Sciatic nerve (tissue), 2 donors: ENCODE measurements at regions not wholly inside any gene's neighbourhood (a gene's known extent, or its start where the extent isn't known, plus 50 kb on each side); places are given as distances from the start of the nearest gene placed in this dataset.

Source experiments
- ATAC-seq: fragments of 200-7000 bp; cut with Tn5 transposase; one replicate; pipeline ENCODE4 v1.9.1; 2020; ENCODE audit warnings: mild to moderate bottlenecking, moderate library complexity
- DNase-seq: peaks from one replicate; pipeline ENCODE4 v3.0.0-alpha.2; 2020; ENCODE audit warnings: low spot score
- intact Hi-C: fragments of 100-400 bp; cut with DNase I; formaldehyde crosslinking; loops from one replicate; pipeline ENCODE4 v1.14.2; 2022
- donor health status: DM: no; HTN: no; CAD: no.
- donor health status: DM: no; HTN: no; CAD: no.

- ATAC-seq (no peak), DNase-seq (no peak)
- intact Hi-C loops = no loop called here
Measured at GRCh38 chr17:36722903-36723263, 121.5 kb downstream of the MRM1 start.

- ATAC-seq = no peak
- intact Hi-C loops = no loop called here
- no peak for DNase-seq
Measured at GRCh38 chr17:36723459-36724025, 122.2 kb downstream of the MRM1 start.

- no peak for DNase-seq
- intact Hi-C loops = no loop called here
- ATAC-seq = no peak
Measured at GRCh38 chr17:36726199-36726598, 124.8 kb downstream of the MRM1 start.

- no peak for ATAC-seq
- no peak for DNase-seq
- intact Hi-C loops = no loop called here
Measured at GRCh38 chr17:36727052-36727451, 125.7 kb downstream of the MRM1 start.

GRCh38 chr17:36727577-36727976 lies 126.2 kb downstream of the MRM1 start:
- DNase-seq (no peak), ATAC-seq (no peak)
- intact Hi-C loops = no loop called here

DNA sequence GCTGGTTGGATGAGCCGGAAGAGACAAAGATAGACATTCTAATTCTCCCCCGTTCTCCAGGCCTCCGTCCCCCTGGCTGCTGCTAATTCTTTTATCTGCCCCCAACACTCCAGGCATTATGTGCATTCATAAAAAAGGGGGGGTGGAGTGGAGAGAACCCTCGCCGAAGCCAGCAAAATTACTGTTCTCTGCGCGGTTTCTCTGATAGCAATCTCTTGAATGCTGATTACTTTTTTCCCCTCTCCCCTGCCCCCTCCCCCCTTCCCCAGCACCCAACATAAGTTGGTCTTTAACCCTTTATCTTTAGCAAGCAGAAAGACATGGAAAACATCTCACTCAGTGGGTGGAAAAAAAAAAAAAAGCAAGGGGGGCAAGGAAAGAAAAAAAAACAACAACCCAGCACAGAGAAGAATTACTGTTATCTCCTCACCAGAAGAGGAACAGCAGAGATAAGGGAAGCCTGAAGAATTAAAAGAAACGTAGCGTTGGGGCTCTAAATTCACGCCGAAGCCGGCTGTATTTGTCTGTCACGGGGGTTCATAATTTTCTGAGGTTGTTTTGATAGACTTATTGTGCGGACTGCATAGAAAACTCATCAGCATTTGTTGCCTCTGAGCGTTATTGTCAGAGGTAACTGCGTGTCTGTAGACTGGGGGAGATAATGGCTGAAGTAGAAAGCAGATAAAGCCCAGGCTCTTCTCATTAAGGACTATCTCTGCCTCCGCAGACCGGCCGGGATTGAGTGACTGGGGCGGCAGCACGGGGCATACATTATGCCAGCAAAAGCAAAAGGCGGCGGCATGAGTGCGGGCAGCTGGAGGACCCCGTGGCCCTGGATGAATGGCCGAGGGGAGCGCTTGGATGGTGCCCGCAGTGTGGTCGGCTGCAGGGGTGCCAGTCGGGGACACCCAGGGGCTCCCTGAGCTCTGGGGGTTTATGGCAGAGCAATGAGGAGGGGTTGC lies 126.9 kb downstream of the MRM1 start:
- ATAC-seq (no peak), DNase-seq (no peak)
- intact Hi-C loops = no loop called here

- intact Hi-C loops = no loop called here
- ATAC-seq = no peak
- no peak for DNase-seq
Measured at GRCh38 chr17:36730095-36730808, 128.9 kb downstream of the MRM1 start.

GRCh38 chr17:36730857-36731490 lies 129.6 kb downstream of the MRM1 start:
- intact Hi-C loops = no loop called here
- DNase-seq = no peak
- no peak for ATAC-seq

DNA sequence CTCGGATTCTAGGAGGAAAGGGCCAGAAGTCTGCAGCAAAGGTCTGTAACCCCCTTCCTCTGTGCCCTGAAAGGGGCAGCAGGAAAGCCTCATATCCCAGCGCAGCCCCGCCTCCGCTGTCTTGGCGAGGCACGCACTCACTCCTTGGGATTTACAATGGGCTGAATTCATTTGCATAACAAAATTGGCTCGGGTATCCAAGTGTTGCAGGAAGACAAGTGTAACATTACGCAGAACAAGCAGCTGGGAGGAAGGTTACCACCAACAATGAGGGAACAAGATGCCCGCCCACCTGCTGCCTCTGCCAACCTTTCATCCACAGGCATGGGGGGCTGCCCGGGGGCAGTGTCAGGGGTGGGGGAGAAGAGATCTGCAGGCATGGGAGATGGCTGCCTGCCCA lies 130.4 kb downstream of the MRM1 start:
- DNase-seq = no peak
- no peak for ATAC-seq
- intact Hi-C loops = no loop called here

DNA sequence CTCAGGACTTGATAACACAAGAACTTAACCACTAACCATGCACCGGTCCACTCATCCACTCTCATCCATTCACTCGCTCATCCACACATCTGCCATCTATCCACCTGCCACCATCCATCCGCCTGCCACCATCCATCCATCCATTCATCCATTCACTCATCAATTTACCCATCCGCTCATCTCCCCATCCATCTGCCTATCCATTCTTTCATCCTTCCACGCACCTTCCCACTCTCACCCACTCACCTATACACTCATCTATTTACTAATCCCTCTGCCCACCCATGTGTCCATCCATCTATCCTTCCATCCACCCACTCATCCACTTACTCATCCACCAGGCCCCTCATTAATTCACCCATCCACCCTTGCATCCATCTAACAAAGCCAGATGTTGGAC lies 131.0 kb downstream of the MRM1 start:
- DNase-seq (no peak), ATAC-seq (no peak)
- intact Hi-C loops = no loop called here

GRCh38 chr17:36736201-36737156 lies 135.1 kb downstream of the MRM1 start:
- no peak for ATAC-seq
- intact Hi-C loops = no loop called here
- DNase-seq = no peak

- no peak for DNase-seq
- intact Hi-C loops = no loop called here
- no peak for ATAC-seq
Measured at GRCh38 chr17:36739208-36739607, 137.8 kb downstream of the MRM1 start.

DNA sequence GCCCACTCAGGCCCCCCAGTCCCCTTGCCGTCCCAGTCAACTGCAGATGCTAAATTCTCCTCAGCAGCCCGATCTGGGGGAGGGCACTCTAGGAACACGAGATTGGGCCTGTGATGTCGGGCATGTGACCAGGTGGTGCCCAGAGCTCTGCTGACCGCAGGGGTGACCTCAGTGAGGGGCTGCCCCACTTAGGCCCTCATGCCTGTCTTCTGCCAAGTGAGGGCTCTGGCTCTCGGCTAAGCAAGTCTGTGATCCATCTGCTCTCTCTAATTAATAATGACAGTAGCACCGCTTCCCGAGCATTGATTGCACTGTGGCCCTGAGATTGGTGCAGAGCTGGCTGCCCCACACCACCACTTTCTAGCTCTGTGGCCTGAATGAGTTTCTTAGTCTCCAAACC lies 138.8 kb downstream of the MRM1 start:
- no peak for ATAC-seq
- DNase-seq = no peak
- intact Hi-C loops = no loop called here

DNA sequence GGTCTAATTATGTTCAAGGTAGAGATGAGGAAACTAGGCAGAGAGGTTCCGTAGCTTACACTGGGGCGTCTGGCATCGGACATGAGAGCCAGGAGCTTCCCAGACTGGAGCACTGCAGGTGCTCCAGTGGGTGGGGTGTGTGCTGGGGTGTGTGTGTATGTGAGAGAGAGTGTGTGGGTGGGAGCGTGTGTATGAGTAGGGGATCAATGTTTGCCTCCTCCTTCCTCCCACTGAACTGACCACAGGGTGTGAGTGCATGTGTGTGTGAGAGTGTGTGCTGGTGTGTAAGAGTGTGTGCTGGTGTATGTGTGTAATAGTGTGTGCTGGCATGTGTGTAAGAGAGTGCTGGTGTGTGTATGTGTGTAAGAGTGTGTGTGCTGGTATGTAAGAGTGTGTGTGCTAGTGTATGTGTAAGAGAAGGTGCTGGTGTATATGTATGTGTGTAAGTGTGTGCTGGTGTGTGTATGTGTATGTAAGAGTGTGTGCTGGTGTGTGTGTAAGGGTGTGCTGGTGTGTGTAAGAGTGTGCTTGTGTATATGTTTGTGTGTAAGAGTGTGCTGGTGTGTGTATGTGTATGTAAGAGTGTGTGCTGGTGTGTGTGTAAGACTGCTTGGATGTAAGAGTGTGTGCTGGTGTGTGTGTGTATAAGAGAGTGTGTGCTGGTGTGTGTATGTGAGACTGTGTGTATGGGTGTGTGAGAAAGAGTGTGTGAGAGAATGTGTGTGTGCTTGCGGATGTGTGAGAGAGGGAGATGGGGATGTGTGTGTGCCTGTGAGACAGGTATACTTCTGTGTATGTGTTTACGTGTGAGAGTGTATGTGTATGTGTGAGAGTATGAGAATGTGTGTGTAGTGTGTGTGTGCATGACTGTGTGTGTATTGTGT lies 139.9 kb downstream of the MRM1 start:
- DNase-seq (no peak), ATAC-seq (no peak)
- intact Hi-C loops = no loop called here

DNA sequence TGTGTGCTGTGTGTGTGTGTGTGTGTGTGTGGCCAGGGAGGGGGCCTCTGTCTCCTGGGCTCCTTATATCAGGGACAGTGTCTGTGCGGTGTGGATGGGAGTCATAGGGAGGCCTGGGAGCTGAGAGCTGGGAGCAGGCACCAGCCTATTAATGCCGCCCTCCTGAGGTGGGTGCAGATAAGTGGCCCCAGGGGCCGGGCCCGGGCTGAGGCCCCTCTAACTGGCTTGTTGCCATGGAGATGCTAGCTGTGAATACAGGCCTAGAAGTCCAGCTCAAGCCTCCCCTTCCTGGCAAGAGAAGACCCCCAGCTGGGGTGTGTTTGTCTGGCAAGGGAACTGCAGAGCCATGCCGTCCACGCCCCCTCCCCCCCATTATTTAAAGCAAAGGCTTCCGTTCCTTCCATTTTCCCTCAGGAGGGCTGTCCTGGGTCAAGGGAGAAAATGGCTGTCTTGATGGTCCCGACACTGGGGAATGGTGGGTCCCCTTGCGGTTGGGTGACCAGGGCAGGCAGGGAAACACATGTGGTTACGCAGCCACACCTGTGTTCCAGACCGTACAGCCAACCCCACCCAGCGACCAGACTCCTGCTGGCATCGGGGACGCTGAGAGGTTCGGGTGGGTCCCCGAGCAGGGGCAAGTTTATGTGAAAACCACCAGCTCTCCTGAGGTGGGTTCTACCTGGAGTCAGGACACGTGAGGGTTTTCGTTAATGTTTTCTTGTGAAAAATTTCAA lies 141.1 kb downstream of the MRM1 start:
- no peak for DNase-seq
- intact Hi-C loops = no loop called here
- ATAC-seq = no peak

GRCh38 chr17:36743130-36743529 lies 141.7 kb downstream of the MRM1 start:
- intact Hi-C loops = no loop called here
- no peak for DNase-seq
- ATAC-seq = no peak
